IMR-90 (cell line): ENCODE measurements at regions not wholly inside any gene's neighbourhood (a gene's known extent, or its start where the extent isn't known, plus 50 kb on each side); places are given as distances from the start of the nearest gene placed in this dataset.

Source experiments
- BHLHE40 ChIP-seq: fragments of 150-350 bp; IDR thresholded peaks from 2 replicates; pipeline ENCODE4 v1.6.1; 2016; ENCODE audit warnings: mild to moderate bottlenecking, low read depth, low read length
- CHD1 ChIP-seq: IDR thresholded peaks from 2 replicates; pipeline ENCODE4 v1.6.1; 2012; ENCODE audit warnings: low read depth, low read length, improper control_type of control experiment
- CTCF ChIP-seq: conservative IDR thresholded peaks from 2 replicates; pipeline ENCODE4 v1.5.1; 2012; ENCODE audit warnings: mild to moderate bottlenecking, low read depth, low read length, improper control_type of control experiment
- ELK1 ChIP-seq: fragments of 150-350 bp; IDR thresholded peaks from 2 replicates; pipeline ENCODE4 v1.6.1; 2016; ENCODE audit warnings: low read depth, mild to moderate bottlenecking, low read length, moderate library complexity, borderline replicate concordance
- FOS ChIP-seq: fragments of 150-350 bp; IDR thresholded peaks from 2 replicates; pipeline ENCODE4 v1.6.1; 2016; ENCODE audit warnings: low read depth, low read length
- MAZ ChIP-seq: IDR thresholded peaks from 2 replicates; pipeline ENCODE4 v1.6.1; 2012; ENCODE audit warnings: low read depth, mild to moderate bottlenecking, low read length, improper control_type of control experiment, moderate library complexity, borderline replicate concordance
- MXI1 ChIP-seq: IDR thresholded peaks from 2 replicates; pipeline ENCODE4 v1.6.1; 2012; ENCODE audit warnings: low read depth, mild to moderate bottlenecking, low read length, moderate library complexity, borderline replicate concordance
- POLR2A ChIP-seq: IDR thresholded peaks from 2 replicates; pipeline ENCODE4 v1.6.1; 2012; ENCODE audit warnings: mild to moderate bottlenecking, low read depth, low read length
- RAD21 ChIP-seq: IDR thresholded peaks from 2 replicates; pipeline ENCODE4 v1.6.1; 2012; ENCODE audit warnings: low read length, improper control_type of control experiment
- RCOR1 ChIP-seq: IDR thresholded peaks from 2 replicates; pipeline ENCODE4 v1.6.1; 2012; ENCODE audit warnings: mild to moderate bottlenecking, low read length, improper control_type of control experiment; ENCODE audit not compliant: insufficient replicate concordance
- RFX5 ChIP-seq: IDR thresholded peaks from 2 replicates; pipeline ENCODE4 v1.8.0; 2012; ENCODE audit warnings: low read depth, mild to moderate bottlenecking, low read length, moderate library complexity
- USF2 ChIP-seq: fragments of 150-350 bp; IDR thresholded peaks from 2 replicates; pipeline ENCODE4 v1.6.1; 2017; ENCODE audit warnings: mild to moderate bottlenecking, antibody characterized with exemption, low read length, low read depth

- TF ChIP-seq MAZ (no peak), CTCF (no peak), POLR2A (no peak), RAD21 (no peak), BHLHE40 (no peak), MXI1 (no peak), USF2 (no peak), CHD1 (no peak), FOS (no peak), ELK1 (no peak), RFX5 (no peak), RCOR1 (no peak)
These were observed 187.9 kb downstream of the SUCNR1 start for GRCh38 chr3:152061296-152061695.
